T47D (cell line): ENCODE measurements at regions not wholly inside any gene's neighbourhood (a gene's known extent, or its start where the extent isn't known, plus 50 kb on each side); places are given as distances from the start of the nearest gene placed in this dataset.

Source experiments
- DNase-seq, 2 experiments: peaks; one replicate each; pipeline versions ENCODE4 v3.0.0 to v3.0.0-alpha.2; 2011 to 2012; ENCODE audit warnings: low read depth in 1 of 2, low spot score in 1 of 2
- JUND ChIP-seq: IDR thresholded peaks from 2 replicates; pipeline ENCODE4 v1.6.1; 2012; ENCODE audit warnings: low read depth
- in situ Hi-C: cut with HindIII; loops from 2 replicates; pipeline ENCODE4 v1.10.0; 2016; ENCODE audit warnings: low sequenced_read_pairs, low pct_unique_long_range_greater_than_20kb

GRCh38 chr10:120253131-120253530, 203.9 kb upstream of the PLPP4 start:
- in situ Hi-C loops = no loop called here
- TF ChIP-seq JUND = peak; percentile 39; the same call in 1 of the 2 replicates
- peak; percentile 29 to 78 for DNase-seq

- DNase-seq = no peak
- TF ChIP-seq JUND = no peak
- in situ Hi-C loops = no loop called here
Measured at GRCh38 chr10:120260456-120260855, 196.6 kb upstream of the PLPP4 start.

- no peak for DNase-seq
- TF ChIP-seq JUND = no peak
- in situ Hi-C loops = no loop called here
Measured at GRCh38 chr10:120262857-120263547, 194.0 kb upstream of the PLPP4 start.

- TF ChIP-seq JUND = no peak
- DNase-seq = no peak
- in situ Hi-C loops = no loop called here
Measured at GRCh38 chr10:120266022-120266421, 191.0 kb upstream of the PLPP4 start.

- DNase-seq = no peak
- TF ChIP-seq JUND = no peak
- in situ Hi-C loops = no loop called here
Measured at GRCh38 chr10:120270906-120271305, 186.1 kb upstream of the PLPP4 start.

- in situ Hi-C loops = no loop called here
- no peak for DNase-seq
- no peak for TF ChIP-seq JUND
Measured at GRCh38 chr10:120271696-120272095, 185.3 kb upstream of the PLPP4 start.

- no peak for DNase-seq
- TF ChIP-seq JUND = no peak
- in situ Hi-C loops = no loop called here
Measured at GRCh38 chr10:120272350-120272749, 184.7 kb upstream of the PLPP4 start.

GRCh38 chr10:120278069-120278468, 179.0 kb upstream of the PLPP4 start:
- TF ChIP-seq JUND = no peak
- in situ Hi-C loops = no loop called here
- no peak for DNase-seq

GRCh38 chr10:120279196-120279595, 177.8 kb upstream of the PLPP4 start:
- no peak for DNase-seq
- in situ Hi-C loops = no loop called here
- TF ChIP-seq JUND = no peak

GRCh38 chr10:120282421-120282820, 174.6 kb upstream of the PLPP4 start:
- DNase-seq = no peak
- in situ Hi-C loops = no loop called here
- no peak for TF ChIP-seq JUND

- in situ Hi-C loops = no loop called here
- TF ChIP-seq JUND = no peak
- DNase-seq = no peak
Measured at GRCh38 chr10:120282846-120283492, 174.1 kb upstream of the PLPP4 start.

- no peak for DNase-seq
- in situ Hi-C loops = no loop called here
- TF ChIP-seq JUND = no peak
Measured at GRCh38 chr10:120285408-120285807, 171.6 kb upstream of the PLPP4 start.

- in situ Hi-C loops = no loop called here
- TF ChIP-seq JUND = no peak
- no peak for DNase-seq
Measured at GRCh38 chr10:120286280-120286679, 170.7 kb upstream of the PLPP4 start.

GRCh38 chr10:120300513-120300912, 156.5 kb upstream of the PLPP4 start:
- no peak for DNase-seq
- in situ Hi-C loops = no loop called here
- TF ChIP-seq JUND = no peak
